ENCODE measurements at regions not wholly inside any gene's neighbourhood (a gene's known extent, or its start where the extent isn't known, plus 50 kb on each side); places are given as distances from the start of the nearest gene placed in this dataset.

GRCh38 chr6:144728804-144729203 lies 443.7 kb downstream of the UTRN start:
- peaks cover 7% of the 10 kb centered on the region for H3K36me3 ChIP-seq (ENCODE audit: insufficient read depth, low read length)
- no peaks in the 10 kb centered on the region for H3K27me3 ChIP-seq (ENCODE audit: insufficient read depth, low read length)
- H3K4me2 ChIP-seq (ENCODE audit: insufficient read depth, low read length), result no peak overlapping the region
- no peaks in the 10 kb centered on the region for H3K9me3 ChIP-seq (ENCODE audit: low read depth, low read length)
- H3K4me1 ChIP-seq (ENCODE audit: insufficient read depth, low read length), result peaks cover 7% of the 10 kb centered on the region
- no peak overlapping the region for H2AFZ ChIP-seq (ENCODE audit: low read length)
- no peaks in the 10 kb centered on the region for H4K20me1 ChIP-seq (ENCODE audit: insufficient read depth, low read length)
- H3K27ac ChIP-seq (ENCODE audit: low read depth, low read length), result no peak overlapping the region
- no peak for DNase-seq (ENCODE audit: insufficient read length, low spot score, missing footprints)
- no peaks in the 10 kb centered on the region for H3K79me2 ChIP-seq (ENCODE audit: insufficient read depth, low read length)
- H3K4me3 ChIP-seq (ENCODE audit: insufficient read depth, low read length), result no peak overlapping the region
- TF ChIP-seq CTCF (IDR thresholded peaks at IDR 0.05; ENCODE audit: extremely low read depth, low read depth, low read length), result no peak

GRCh38 chr6:144729502-144729901 lies 444.4 kb downstream of the UTRN start:
- Histone ChIP-seq H3K4me2 (ENCODE audit: insufficient read depth, low read length) (no peak overlapping the region), H3K79me2 (ENCODE audit: insufficient read depth, low read length) (no peaks in the 10 kb centered on the region), H3K36me3 (ENCODE audit: insufficient read depth, low read length) (peaks cover 7% of the 10 kb centered on the region), H2AFZ (ENCODE audit: low read length) (no peak overlapping the region), H3K9me3 (ENCODE audit: low read depth, low read length) (no peaks in the 10 kb centered on the region), H3K4me1 (ENCODE audit: insufficient read depth, low read length) (peaks cover 7% of the 10 kb centered on the region), H3K4me3 (ENCODE audit: insufficient read depth, low read length) (no peak overlapping the region), H4K20me1 (ENCODE audit: insufficient read depth, low read length) (no peaks in the 10 kb centered on the region), H3K27me3 (ENCODE audit: insufficient read depth, low read length) (no peaks in the 10 kb centered on the region), H3K27ac (ENCODE audit: low read depth, low read length) (no peak overlapping the region)
- no peak for TF ChIP-seq CTCF (IDR thresholded peaks at IDR 0.05; ENCODE audit: extremely low read depth, low read depth, low read length)
- DNase-seq (ENCODE audit: insufficient read length, low spot score, missing footprints), result no peak

GRCh38 chr6:144730088-144730645 lies 445.0 kb downstream of the UTRN start:
- H3K9me3 ChIP-seq (ENCODE audit: low read depth, low read length), result no peaks in the 10 kb centered on the region
- TF ChIP-seq CTCF (IDR thresholded peaks at IDR 0.05; ENCODE audit: extremely low read depth, low read depth, low read length), result no peak
- no peaks in the 10 kb centered on the region for H3K79me2 ChIP-seq (ENCODE audit: insufficient read depth, low read length)
- H3K4me1 ChIP-seq (ENCODE audit: insufficient read depth, low read length), result peaks cover 7% of the 10 kb centered on the region
- no peaks in the 10 kb centered on the region for H4K20me1 ChIP-seq (ENCODE audit: insufficient read depth, low read length)
- no peak for DNase-seq (ENCODE audit: insufficient read length, low spot score, missing footprints)
- H3K4me2 ChIP-seq (ENCODE audit: insufficient read depth, low read length), result no peak overlapping the region
- H3K27me3 ChIP-seq (ENCODE audit: insufficient read depth, low read length), result no peaks in the 10 kb centered on the region
- H3K27ac ChIP-seq (ENCODE audit: low read depth, low read length), result no peak overlapping the region
- H2AFZ ChIP-seq (ENCODE audit: low read length), result no peak overlapping the region
- H3K36me3 ChIP-seq (ENCODE audit: insufficient read depth, low read length), result peaks cover 7% of the 10 kb centered on the region
- no peak overlapping the region for H3K4me3 ChIP-seq (ENCODE audit: insufficient read depth, low read length)

- no peak for TF ChIP-seq CTCF (IDR thresholded peaks at IDR 0.05; ENCODE audit: extremely low read depth, low read depth, low read length)
- DNase-seq (ENCODE audit: insufficient read length, low spot score, missing footprints), result no peak
- Histone ChIP-seq H3K36me3 (ENCODE audit: insufficient read depth, low read length) (peaks cover 7% of the 10 kb centered on the region), H3K4me3 (ENCODE audit: insufficient read depth, low read length) (no peak overlapping the region), H3K27ac (ENCODE audit: low read depth, low read length) (no peak overlapping the region), H3K4me1 (ENCODE audit: insufficient read depth, low read length) (peaks cover 2% of the 10 kb centered on the region), H3K27me3 (ENCODE audit: insufficient read depth, low read length) (no peaks in the 10 kb centered on the region), H3K4me2 (ENCODE audit: insufficient read depth, low read length) (no peak overlapping the region), H3K79me2 (ENCODE audit: insufficient read depth, low read length) (no peaks in the 10 kb centered on the region), H3K9me3 (ENCODE audit: low read depth, low read length) (no peaks in the 10 kb centered on the region), H4K20me1 (ENCODE audit: insufficient read depth, low read length) (no peaks in the 10 kb centered on the region), H2AFZ (ENCODE audit: low read length) (no peak overlapping the region)
Observed at GRCh38 chr6:144731229-144731628, 446.1 kb downstream of the UTRN start.

All from osteoblast (primary cell).